ENCODE measurements at regions not wholly inside any gene's neighbourhood (a gene's known extent, or its start where the extent isn't known, plus 50 kb on each side); places are given as distances from the start of the nearest gene placed in this dataset.
A peak's percentile ranks its signal among the peaks of the same experiment; 100 is the strongest.

- intact Hi-C loops (cut with DNase I), result no loop called here
- no peaks in the 10 kb centered on the region for H3K27me3 ChIP-seq
- DNase-seq (peak; percentile 67 to 84 (median 73)), FAIRE-seq (no peak), ATAC-seq (peak; percentile 78 to 96 (median 92))
- no peaks in the 10 kb centered on the region for H3K36me3 ChIP-seq
- TF ChIP-seq CTCF (IDR thresholded peaks at IDR 0.05), result no peak
- no peaks in the 10 kb centered on the region for H3K9me3 ChIP-seq
- WGBS, 2 donors, result 18% methylated on average over 16 of the region's 16 CpGs
- peak overlapping the region in 2 of 4 donors; percentile 13 to 38 for H3K27ac ChIP-seq
- no peak overlapping the region for H3K4me3 ChIP-seq
- H3K4me1 ChIP-seq, result peaks cover 0 to 7% (median 4%) of the 10 kb centered on the region in 3 donors
Observed at GRCh38 chr6:168247443-168248147, 72.0 kb downstream of the DACT2 start.

- Histone ChIP-seq H3K4me1 (peaks cover 0 to 7% (median 4%) of the 10 kb centered on the region in 3 donors), H3K27me3 (no peaks in the 10 kb centered on the region), H3K27ac (no peak overlapping the region), H3K36me3 (no peaks in the 10 kb centered on the region), H3K4me3 (no peak overlapping the region), H3K9me3 (no peaks in the 10 kb centered on the region)
- DNase-seq (no peak), FAIRE-seq (no peak), ATAC-seq (no peak)
- WGBS, 2 donors, result 93 to 95% methylated on average over 17 of the region's 17 CpGs
- intact Hi-C loops (cut with DNase I), result no loop called here
- no peak for TF ChIP-seq CTCF (IDR thresholded peaks at IDR 0.05)
Observed at GRCh38 chr6:168244961-168245551, 74.5 kb downstream of the DACT2 start.

- Histone ChIP-seq H3K4me3 (no peak overlapping the region), H3K27me3 (no peaks in the 10 kb centered on the region), H3K4me1 (peaks cover 0 to 7% (median 4%) of the 10 kb centered on the region in 3 donors), H3K9me3 (no peaks in the 10 kb centered on the region), H3K36me3 (no peaks in the 10 kb centered on the region), H3K27ac (no peak overlapping the region)
- 82 to 83% methylated on average over 6 of the region's 6 CpGs for WGBS, 2 donors
- intact Hi-C loops (cut with DNase I), result no loop called here
- no peak for TF ChIP-seq CTCF (IDR thresholded peaks at IDR 0.05)
- DNase-seq, result no peak
- no peak for ATAC-seq
- no peak for FAIRE-seq
Observed at GRCh38 chr6:168243812-168244376, 75.7 kb downstream of the DACT2 start.

- TF ChIP-seq CTCF (IDR thresholded peaks at IDR 0.05), result no peak
- DNase-seq, result no peak
- no peaks in the 10 kb centered on the region for H3K9me3 ChIP-seq
- H3K27me3 ChIP-seq, result no peaks in the 10 kb centered on the region
- H3K4me1 ChIP-seq, result peaks cover 0 to 4% (median 4%) of the 10 kb centered on the region in 3 donors
- FAIRE-seq, result no peak
- 93 to 95% methylated on average over 8 of the region's 8 CpGs for WGBS, 2 donors
- intact Hi-C loops (cut with DNase I), result no loop called here
- no peaks in the 10 kb centered on the region for H3K36me3 ChIP-seq
- H3K4me3 ChIP-seq, result no peak overlapping the region
- ATAC-seq, result no peak
- no peak overlapping the region for H3K27ac ChIP-seq
Observed at GRCh38 chr6:168242940-168243225, 76.7 kb downstream of the DACT2 start.
